Activated CD4-positive, alpha-beta T cell treated with anti-CD3 and anti-CD28 coated beads, Interleukin-10, Interleukin-2, amounts not matched to agents 100 ng/mL and 50 ng/mL, durations not matched to agents 16 hours and 8 hours (primary cell): ENCODE measurements at regions not wholly inside any gene's neighbourhood (a gene's known extent, or its start where the extent isn't known, plus 50 kb on each side); places are given as distances from the start of the nearest gene placed in this dataset.

Source experiments
- DNase-seq: peaks from one replicate; pipeline ENCODE4 v3.0.0-alpha.2; 2020

- no peak for DNase-seq
These were observed 124.8 kb downstream of the RPLP1 start for GRCh38 chr15:69577397-69577796.

GRCh38 chr15:69578252-69578651, 125.6 kb downstream of the RPLP1 start:
- no peak for DNase-seq

GRCh38 chr15:69578787-69579583, 126.4 kb downstream of the RPLP1 start:
- no peak for DNase-seq

- DNase-seq: no peak
These were observed 127.5 kb downstream of the RPLP1 start for GRCh38 chr15:69579950-69580618.

GRCh38 chr15:69583626-69584025, 131.0 kb downstream of the RPLP1 start:
- no peak for DNase-seq

- DNase-seq: no peak
These were observed 133.3 kb downstream of the RPLP1 start for GRCh38 chr15:69585937-69586336.

GRCh38 chr15:69586721-69587120, 134.1 kb downstream of the RPLP1 start:
- no peak for DNase-seq

GRCh38 chr15:69587723-69588426, 135.3 kb downstream of the RPLP1 start:
- DNase-seq: no peak

- no peak for DNase-seq
These were observed 137.6 kb downstream of the RPLP1 start for GRCh38 chr15:69590201-69590710.

GRCh38 chr15:69590932-69591524, 138.4 kb downstream of the RPLP1 start:
- no peak for DNase-seq

- DNase-seq: no peak
These were observed 139.4 kb downstream of the RPLP1 start for GRCh38 chr15:69591905-69592508.

- no peak for DNase-seq
These were observed 140.3 kb downstream of the RPLP1 start for GRCh38 chr15:69592954-69593353.

- no peak for DNase-seq
These were observed 140.9 kb downstream of the RPLP1 start for GRCh38 chr15:69593488-69593887.

- DNase-seq: no peak
These were observed 141.7 kb downstream of the RPLP1 start for GRCh38 chr15:69593981-69594966.

GRCh38 chr15:69595009-69595791, 142.6 kb downstream of the RPLP1 start:
- DNase-seq: no peak

GRCh38 chr15:69597061-69597592, 144.5 kb downstream of the RPLP1 start:
- DNase-seq: no peak

GRCh38 chr15:69599271-69599670, 146.7 kb downstream of the RPLP1 start:
- DNase-seq: no peak

- no peak for DNase-seq
These were observed 148.0 kb downstream of the RPLP1 start for GRCh38 chr15:69600556-69601085.

GRCh38 chr15:69601711-69602504, 149.3 kb downstream of the RPLP1 start:
- DNase-seq: no peak
